ENCODE measurements at regions not wholly inside any gene's neighbourhood (a gene's known extent, or its start where the extent isn't known, plus 50 kb on each side); places are given as distances from the start of the nearest gene placed in this dataset.

DNA sequence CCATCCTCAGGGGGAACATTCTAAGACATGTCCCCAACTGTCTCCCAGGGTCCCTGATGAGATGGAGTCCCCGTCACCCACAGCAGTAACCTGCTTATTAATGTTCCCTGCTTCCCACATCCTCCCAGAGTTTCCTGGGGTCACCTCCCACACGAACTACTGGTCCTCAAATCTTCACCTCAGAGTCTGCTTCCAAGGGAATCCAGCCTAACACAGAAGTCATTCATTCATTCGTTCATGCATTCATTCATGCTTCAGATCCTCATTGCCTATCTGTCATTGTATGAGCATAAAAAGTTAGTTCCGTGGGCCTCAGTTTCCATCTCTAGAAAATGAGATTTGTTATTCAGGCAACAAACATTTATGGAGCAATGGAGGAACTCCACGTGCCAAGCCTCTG, 516.2 kb downstream of the SHQ1 start:
- Histone ChIP-seq H3K27me3 (ENCODE audit: insufficient read depth, poor library complexity, severe bottlenecking) (no peaks in the 10 kb centered on the region), H3K36me3 (ENCODE audit: low read depth) (no peaks in the 10 kb centered on the region), H3K4me3 (ENCODE audit: severe bottlenecking) (no peak overlapping the region), H3K27ac (ENCODE audit: poor library complexity, severe bottlenecking) (no peak overlapping the region), H3K9me3 (ENCODE audit: severe bottlenecking) (no peaks in the 10 kb centered on the region), H3K4me1 (ENCODE audit: insufficient read depth, poor library complexity, severe bottlenecking) (peaks cover 4% of the 10 kb centered on the region)
- TF ChIP-seq, protein P1, sequence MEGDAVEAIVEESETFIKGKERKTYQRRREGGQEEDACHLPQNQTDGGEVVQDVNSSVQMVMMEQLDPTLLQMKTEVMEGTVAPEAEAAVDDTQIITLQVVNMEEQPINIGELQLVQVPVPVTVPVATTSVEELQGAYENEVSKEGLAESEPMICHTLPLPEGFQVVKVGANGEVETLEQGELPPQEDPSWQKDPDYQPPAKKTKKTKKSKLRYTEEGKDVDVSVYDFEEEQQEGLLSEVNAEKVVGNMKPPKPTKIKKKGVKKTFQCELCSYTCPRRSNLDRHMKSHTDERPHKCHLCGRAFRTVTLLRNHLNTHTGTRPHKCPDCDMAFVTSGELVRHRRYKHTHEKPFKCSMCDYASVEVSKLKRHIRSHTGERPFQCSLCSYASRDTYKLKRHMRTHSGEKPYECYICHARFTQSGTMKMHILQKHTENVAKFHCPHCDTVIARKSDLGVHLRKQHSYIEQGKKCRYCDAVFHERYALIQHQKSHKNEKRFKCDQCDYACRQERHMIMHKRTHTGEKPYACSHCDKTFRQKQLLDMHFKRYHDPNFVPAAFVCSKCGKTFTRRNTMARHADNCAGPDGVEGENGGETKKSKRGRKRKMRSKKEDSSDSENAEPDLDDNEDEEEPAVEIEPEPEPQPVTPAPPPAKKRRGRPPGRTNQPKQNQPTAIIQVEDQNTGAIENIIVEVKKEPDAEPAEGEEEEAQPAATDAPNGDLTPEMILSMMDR (IDR thresholded peaks at IDR 0.05; ENCODE audit: poor library complexity, severe bottlenecking), result no peak
- DNase-seq (ENCODE audit: low spot score) (no peak), ATAC-seq (ENCODE audit: low read depth) (no peak)

DNA sequence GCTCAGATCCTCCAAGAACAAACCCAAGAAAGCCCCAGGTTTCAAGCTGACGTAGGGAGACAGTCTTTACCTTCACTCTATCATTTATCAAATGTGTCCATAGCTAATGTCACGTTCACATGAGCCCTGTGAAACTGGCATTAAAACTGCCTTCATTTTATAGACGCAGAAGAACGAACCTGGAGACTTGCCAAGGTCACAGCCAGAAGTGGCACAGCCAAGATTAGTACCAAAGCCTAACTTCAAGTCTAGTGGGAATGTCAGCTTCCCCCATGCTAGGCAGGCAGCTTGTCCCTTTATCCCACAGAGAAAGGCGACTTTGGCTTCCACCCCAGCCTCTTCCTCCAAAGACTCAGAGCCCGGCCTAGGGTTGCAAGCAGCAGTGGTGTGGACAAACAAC, 517.2 kb downstream of the SHQ1 start:
- Histone ChIP-seq H3K27me3 (ENCODE audit: insufficient read depth, poor library complexity, severe bottlenecking) (no peaks in the 10 kb centered on the region), H3K4me1 (ENCODE audit: insufficient read depth, poor library complexity, severe bottlenecking) (no peaks in the 10 kb centered on the region), H3K9me3 (ENCODE audit: severe bottlenecking) (no peaks in the 10 kb centered on the region), H3K36me3 (ENCODE audit: low read depth) (no peaks in the 10 kb centered on the region), H3K4me3 (ENCODE audit: severe bottlenecking) (no peak overlapping the region), H3K27ac (ENCODE audit: poor library complexity, severe bottlenecking) (no peak overlapping the region)
- DNase-seq (ENCODE audit: low spot score), result no peak
- TF ChIP-seq, protein P1 (IDR thresholded peaks at IDR 0.05; ENCODE audit: poor library complexity, severe bottlenecking), result no peak
- no peak for ATAC-seq (ENCODE audit: low read depth)

DNA sequence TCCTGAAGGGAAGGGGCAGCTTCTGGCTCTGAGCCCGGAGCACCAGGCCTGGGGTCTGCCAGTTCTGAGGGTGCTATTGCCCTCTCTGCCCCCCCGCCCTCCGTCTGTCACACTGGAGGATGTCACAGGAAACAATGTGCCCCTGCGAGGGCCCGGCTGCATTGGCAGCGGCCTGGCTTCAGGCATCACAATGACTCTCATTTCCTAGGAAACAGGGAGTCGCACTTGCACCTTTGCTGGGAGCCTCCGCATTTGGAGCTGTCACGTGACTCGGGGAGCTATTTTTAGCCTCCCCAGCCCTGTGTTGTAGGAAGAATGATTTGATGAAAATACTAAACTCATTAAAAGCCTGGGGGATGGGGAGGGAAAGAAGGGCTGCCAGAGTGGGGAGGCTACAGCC, 518.9 kb downstream of the SHQ1 start:
- no peaks in the 10 kb centered on the region for H3K9me3 ChIP-seq (ENCODE audit: severe bottlenecking)
- DNase-seq (ENCODE audit: low spot score) (no peak), ATAC-seq (ENCODE audit: low read depth) (no peak)
- no peaks in the 10 kb centered on the region for H3K4me1 ChIP-seq (ENCODE audit: insufficient read depth, poor library complexity, severe bottlenecking)
- TF ChIP-seq, protein P1 (IDR thresholded peaks at IDR 0.05; ENCODE audit: poor library complexity, severe bottlenecking), result no peak
- no peaks in the 10 kb centered on the region for H3K36me3 ChIP-seq (ENCODE audit: low read depth)
- no peaks in the 10 kb centered on the region for H3K27me3 ChIP-seq (ENCODE audit: insufficient read depth, poor library complexity, severe bottlenecking)
- no peak overlapping the region for H3K27ac ChIP-seq (ENCODE audit: poor library complexity, severe bottlenecking)
- no peak overlapping the region for H3K4me3 ChIP-seq (ENCODE audit: severe bottlenecking)

DNA sequence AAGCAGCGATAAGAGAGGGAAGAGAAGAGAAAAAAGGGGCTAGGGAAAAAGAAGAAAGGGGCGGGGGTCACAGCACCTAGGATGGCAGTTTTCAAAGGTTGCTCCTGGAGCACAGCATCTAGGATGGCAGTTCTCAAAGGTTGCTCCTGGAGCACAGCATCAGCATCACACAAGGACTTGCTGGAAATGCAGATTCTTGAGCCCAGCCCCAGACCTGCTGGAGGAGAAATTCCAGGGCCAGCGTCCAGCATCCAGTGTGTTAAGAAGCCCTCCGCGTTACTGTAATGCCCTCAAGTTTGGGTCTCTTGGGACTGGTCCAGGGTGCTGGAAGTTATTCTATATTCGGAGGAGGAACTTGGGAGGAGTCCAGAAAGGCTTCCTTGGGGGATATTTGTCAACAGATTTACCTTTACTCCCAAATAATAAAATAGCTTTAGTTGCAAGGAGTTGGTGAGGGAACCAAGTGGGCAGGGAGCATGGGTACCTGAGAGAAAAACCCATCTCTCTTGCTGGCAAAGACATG, 519.4 kb downstream of the SHQ1 start:
- Histone ChIP-seq H3K27me3 (ENCODE audit: insufficient read depth, poor library complexity, severe bottlenecking) (no peaks in the 10 kb centered on the region), H3K4me3 (ENCODE audit: severe bottlenecking) (no peak overlapping the region), H3K27ac (ENCODE audit: poor library complexity, severe bottlenecking) (no peak overlapping the region), H3K4me1 (ENCODE audit: insufficient read depth, poor library complexity, severe bottlenecking) (no peaks in the 10 kb centered on the region), H3K36me3 (ENCODE audit: low read depth) (no peaks in the 10 kb centered on the region), H3K9me3 (ENCODE audit: severe bottlenecking) (no peaks in the 10 kb centered on the region)
- DNase-seq (ENCODE audit: low spot score), result no peak
- no peak for ATAC-seq (ENCODE audit: low read depth)
- TF ChIP-seq, protein P1 (IDR thresholded peaks at IDR 0.05; ENCODE audit: poor library complexity, severe bottlenecking), result no peak

DNA sequence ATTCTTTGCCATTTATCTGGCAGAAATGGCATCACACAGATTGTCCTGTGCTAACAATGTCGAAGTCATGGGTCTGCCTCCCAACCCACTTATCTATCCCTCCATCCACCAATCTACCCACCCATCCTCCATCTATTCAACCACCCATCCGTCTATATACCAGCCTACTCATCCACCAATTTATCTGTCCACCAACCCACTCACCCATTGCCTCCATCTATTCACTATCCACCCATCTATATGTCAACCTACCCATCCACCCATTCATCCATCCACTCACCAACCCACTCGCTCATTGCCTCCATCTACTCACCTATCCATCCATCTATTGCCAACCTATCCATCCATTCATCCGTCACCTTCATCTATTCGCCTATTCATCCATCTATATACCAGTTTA, 521.2 kb downstream of the SHQ1 start:
- TF ChIP-seq, protein P1 (IDR thresholded peaks at IDR 0.05; ENCODE audit: poor library complexity, severe bottlenecking), result no peak
- no peak for ATAC-seq (ENCODE audit: low read depth)

More for the DNA sequence above, 521.2 kb downstream of the SHQ1 start:
- Histone ChIP-seq H3K27ac (ENCODE audit: poor library complexity, severe bottlenecking) (no peak overlapping the region), H3K4me1 (ENCODE audit: insufficient read depth, poor library complexity, severe bottlenecking) (no peaks in the 10 kb centered on the region), H3K9me3 (ENCODE audit: severe bottlenecking) (no peaks in the 10 kb centered on the region), H3K4me3 (ENCODE audit: severe bottlenecking) (no peak overlapping the region), H3K27me3 (ENCODE audit: insufficient read depth, poor library complexity, severe bottlenecking) (no peaks in the 10 kb centered on the region), H3K36me3 (ENCODE audit: low read depth) (no peaks in the 10 kb centered on the region)
- no peak for DNase-seq (ENCODE audit: low spot score)
